GM12873 (cell line): ENCODE measurements at regions not wholly inside any gene's neighbourhood (a gene's known extent, or its start where the extent isn't known, plus 50 kb on each side); places are given as distances from the start of the nearest gene placed in this dataset.

Experiments
- CTCF ChIP-seq: IDR thresholded peaks from 2 replicates; pipeline ENCODE4 v1.5.1; 2012; ENCODE audit warnings: low read depth, mild to moderate bottlenecking, moderate library complexity, low read length, control low read depth; ENCODE audit not compliant: insufficient read depth; ENCODE audit errors: missing control alignments

GRCh38 chrX:9335251-9335650 is 129.6 kb upstream of the TBL1X start:
- TF ChIP-seq CTCF, result no peak

- no peak for TF ChIP-seq CTCF
Measured at GRCh38 chrX:9336456-9336855, 128.4 kb upstream of the TBL1X start.

GRCh38 chrX:9337046-9337445 is 127.8 kb upstream of the TBL1X start:
- no peak for TF ChIP-seq CTCF

- TF ChIP-seq CTCF, result no peak
Measured at GRCh38 chrX:9338986-9339385, 125.9 kb upstream of the TBL1X start.

- TF ChIP-seq CTCF, result no peak
Measured at GRCh38 chrX:9339603-9340491, 125.0 kb upstream of the TBL1X start.

- TF ChIP-seq CTCF, result no peak
Measured at GRCh38 chrX:9340598-9341290, 124.1 kb upstream of the TBL1X start.
